GM12865 (cell line): ENCODE measurements at regions not wholly inside any gene's neighbourhood (a gene's known extent, or its start where the extent isn't known, plus 50 kb on each side); places are given as distances from the start of the nearest gene placed in this dataset.

Source experiments
- DNase-seq: peaks from one replicate; pipeline ENCODE4 v3.0.0; 2010; ENCODE audit warnings: low read depth
- H3K4me3 ChIP-seq: 2 replicates; pipeline ENCODE4 v1.5.1; 2011; ENCODE audit warnings: mild to moderate bottlenecking, low read depth, low read length, control low read depth
- CTCF ChIP-seq: IDR thresholded peaks from 2 replicates; pipeline ENCODE4 v1.5.1; 2011; ENCODE audit warnings: low read length, control low read depth, low read depth, inconsistent platforms; ENCODE audit not compliant: insufficient read depth; ENCODE audit errors: missing control alignments

GRCh38 chr6:145367149-145367548 is 368.2 kb downstream of the EPM2A start:
- no peak for TF ChIP-seq CTCF
- no peak overlapping the region for H3K4me3 ChIP-seq
- peak; percentile 43 for DNase-seq

GRCh38 chr6:145368075-145368474 is 367.2 kb downstream of the EPM2A start:
- no peak for TF ChIP-seq CTCF

GRCh38 chr6:145370559-145370958 is 364.8 kb downstream of the EPM2A start:
- H3K4me3 ChIP-seq, result no peak overlapping the region
- TF ChIP-seq CTCF, result no peak
- DNase-seq, result no peak

More at GRCh38 chr6:145368075-145368474, 367.2 kb downstream of the EPM2A start:
- DNase-seq, result no peak
- no peak overlapping the region for H3K4me3 ChIP-seq

GRCh38 chr6:145372671-145373151 is 362.6 kb downstream of the EPM2A start:
- peak overlapping the region; percentile 26 for H3K4me3 ChIP-seq
- peak; percentile 84 for DNase-seq
- no peak for TF ChIP-seq CTCF

GRCh38 chr6:145373826-145374225 is 361.5 kb downstream of the EPM2A start:
- TF ChIP-seq CTCF, result no peak
- no peak for DNase-seq
- H3K4me3 ChIP-seq, result no peak overlapping the region

- no peak for DNase-seq
- TF ChIP-seq CTCF, result no peak
- H3K4me3 ChIP-seq, result no peak overlapping the region
Measured at GRCh38 chr6:145374570-145374969, 360.8 kb downstream of the EPM2A start.

GRCh38 chr6:145375502-145375901 is 359.8 kb downstream of the EPM2A start:
- no peak for TF ChIP-seq CTCF
- H3K4me3 ChIP-seq, result no peak overlapping the region
- no peak for DNase-seq
